ENCODE measurements at regions not wholly inside any gene's neighbourhood (a gene's known extent, or its start where the extent isn't known, plus 50 kb on each side); places are given as distances from the start of the nearest gene placed in this dataset.

DNA sequence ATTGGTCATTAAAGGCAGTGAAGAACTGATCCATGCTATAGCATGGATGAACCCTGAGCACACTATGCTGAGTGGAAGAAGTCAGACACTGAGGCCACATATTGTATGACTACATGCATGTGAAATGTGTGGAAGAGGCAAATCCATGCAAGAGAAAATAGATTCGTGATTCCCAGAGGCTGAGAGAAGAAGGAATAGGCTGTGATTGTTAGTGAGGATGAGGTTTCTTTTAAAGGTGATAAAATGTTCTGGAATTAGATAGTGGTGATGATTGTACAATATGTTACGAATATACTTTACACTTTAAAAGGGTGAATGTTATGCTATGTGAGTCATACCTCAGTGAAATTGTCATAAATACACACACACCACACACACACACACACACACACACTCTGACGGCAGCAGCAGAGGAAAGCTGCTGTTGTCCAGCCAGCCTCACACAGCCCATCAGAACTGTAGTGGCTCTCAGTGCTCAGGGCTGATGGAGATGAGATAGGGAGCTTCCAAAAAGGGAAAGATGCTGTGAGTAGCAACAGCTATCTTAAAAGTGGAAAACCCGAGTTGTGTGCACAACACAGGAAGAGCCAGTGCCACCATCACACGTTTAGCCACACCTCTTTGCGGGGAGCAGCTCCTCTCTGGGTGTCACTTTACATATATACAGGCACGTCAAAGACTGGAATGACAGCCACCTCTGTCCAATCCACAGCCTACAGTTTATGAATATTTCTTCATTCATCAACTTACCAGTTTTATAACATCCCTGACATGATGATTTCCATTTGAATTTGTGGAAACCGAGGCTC lies 153.0 kb downstream of the SPATA19 start:
- no peak overlapping the region for H3K18ac ChIP-seq (ENCODE audit: insufficient read length, low read depth, low read length)
- no peak overlapping the region for H3K4ac ChIP-seq (ENCODE audit: low read depth, low read length)
- H4K8ac ChIP-seq (replicated peaks; ENCODE audit: insufficient read length, low read depth, low read length): no peak overlapping the region
- no peak overlapping the region for H2BK15ac ChIP-seq (ENCODE audit: low read depth, low read length)
- H3K14ac ChIP-seq (ENCODE audit: insufficient read depth, low read length): no peak overlapping the region
- no peak overlapping the region for H3K4me2 ChIP-seq (ENCODE audit: insufficient read depth, insufficient read length, low read length)
- peaks cover 1% of the 10 kb centered on the region for H3K27me3 Mint-ChIP-seq (ENCODE audit: low read depth)
- H4K5ac ChIP-seq (ENCODE audit: insufficient read length, low read depth, low read length): no peak overlapping the region
- no peak overlapping the region for H3K27ac ChIP-seq (ENCODE audit: insufficient read length, low read depth, low read length)
- H3K23ac ChIP-seq (ENCODE audit: insufficient read length, low read depth, low read length): no peak overlapping the region
- H3K9ac ChIP-seq (ENCODE audit: extremely low read depth, insufficient read length, low read length): no peak overlapping the region
- no peak overlapping the region for H3T11ph ChIP-seq (ENCODE audit: low read length)
- no peaks in the 10 kb centered on the region for H3K4me1 ChIP-seq (ENCODE audit: insufficient read depth, low read length)
- no peaks in the 10 kb centered on the region for H4K20me1 ChIP-seq (ENCODE audit: control insufficient read depth, insufficient read depth, insufficient read length)
- no peaks in the 10 kb centered on the region for H3K9me3 ChIP-seq (ENCODE audit: control insufficient read depth, low read depth, low read length)
- no peaks in the 10 kb centered on the region for H3K23me2 ChIP-seq (ENCODE audit: insufficient read length, low read depth, low read length, poor library complexity, severe bottlenecking)
- H3K56ac ChIP-seq (ENCODE audit: insufficient read length, low read depth, low read length): no peak overlapping the region
- no peaks in the 10 kb centered on the region for H3K27me3 ChIP-seq (ENCODE audit: insufficient read depth, low read length)
- H3K79me1 ChIP-seq (ENCODE audit: insufficient read depth, low read depth, low read length, poor library complexity, severe bottlenecking): no peaks in the 10 kb centered on the region
- H2BK12ac ChIP-seq (ENCODE audit: insufficient read length, low read depth, low read length): no peak overlapping the region
- no peak overlapping the region for H2BK20ac ChIP-seq (ENCODE audit: low read depth, low read length, poor library complexity, severe bottlenecking)
- H2BK120ac ChIP-seq (ENCODE audit: low read depth, low read length, poor library complexity, severe bottlenecking): no peak overlapping the region
- no peaks in the 10 kb centered on the region for H3K9me3 Mint-ChIP-seq
- WGBS (ENCODE audit: extremely low coverage, insufficient read length, low lambda C conversion rate): no CpG with 5 or more reads among the region's 8 CpGs
- peak; percentile 9 for DNase-seq
- H3K4me3 Mint-ChIP-seq: no peak overlapping the region
- H3K79me2 ChIP-seq (ENCODE audit: insufficient read depth, low read length): no peaks in the 10 kb centered on the region
- H2BK5ac ChIP-seq (ENCODE audit: insufficient read length, low read length): no peak overlapping the region
- no peak overlapping the region for H2AK5ac ChIP-seq (ENCODE audit: insufficient read length, low read length)
- H4K91ac ChIP-seq (ENCODE audit: insufficient read length, low read depth, low read length): no peak overlapping the region
- H2AFZ ChIP-seq (ENCODE audit: low read length): no peak overlapping the region
- TF ChIP-seq, protein P1, sequence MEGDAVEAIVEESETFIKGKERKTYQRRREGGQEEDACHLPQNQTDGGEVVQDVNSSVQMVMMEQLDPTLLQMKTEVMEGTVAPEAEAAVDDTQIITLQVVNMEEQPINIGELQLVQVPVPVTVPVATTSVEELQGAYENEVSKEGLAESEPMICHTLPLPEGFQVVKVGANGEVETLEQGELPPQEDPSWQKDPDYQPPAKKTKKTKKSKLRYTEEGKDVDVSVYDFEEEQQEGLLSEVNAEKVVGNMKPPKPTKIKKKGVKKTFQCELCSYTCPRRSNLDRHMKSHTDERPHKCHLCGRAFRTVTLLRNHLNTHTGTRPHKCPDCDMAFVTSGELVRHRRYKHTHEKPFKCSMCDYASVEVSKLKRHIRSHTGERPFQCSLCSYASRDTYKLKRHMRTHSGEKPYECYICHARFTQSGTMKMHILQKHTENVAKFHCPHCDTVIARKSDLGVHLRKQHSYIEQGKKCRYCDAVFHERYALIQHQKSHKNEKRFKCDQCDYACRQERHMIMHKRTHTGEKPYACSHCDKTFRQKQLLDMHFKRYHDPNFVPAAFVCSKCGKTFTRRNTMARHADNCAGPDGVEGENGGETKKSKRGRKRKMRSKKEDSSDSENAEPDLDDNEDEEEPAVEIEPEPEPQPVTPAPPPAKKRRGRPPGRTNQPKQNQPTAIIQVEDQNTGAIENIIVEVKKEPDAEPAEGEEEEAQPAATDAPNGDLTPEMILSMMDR (conservative IDR thresholded peaks at IDR 0.05): no peak
- no peaks in the 10 kb centered on the region; a peak in 1 of 7 replicates for H3K36me3 Mint-ChIP-seq (ENCODE audit: insufficient read depth in 1 of 3, low read depth in 3 of 3)
- no peak overlapping the region for H3K27ac Mint-ChIP-seq
- H3K4me1 Mint-ChIP-seq: 0 out of 4 replicates have a peak, but pooled peaks cover 0 to 4% of the 10 kb centered on the region in 2 experiments

Measured in H9 (cell line).